Endothelial cell (in vitro differentiated cells): ENCODE measurements at regions not wholly inside any gene's neighbourhood (a gene's known extent, or its start where the extent isn't known, plus 50 kb on each side); places are given as distances from the start of the nearest gene placed in this dataset.

Experiments
- DNase-seq: peaks from one replicate; pipeline ENCODE4 v3.0.0; 2021; ENCODE audit warnings: low spot score
- H3K27ac Mint-ChIP-seq: one replicate; pipeline ENCODE4 v1.8.0; 2021; ENCODE audit warnings: mixed read lengths, inconsistent platforms; ENCODE audit not compliant: unreplicated experiment
- H3K27me3 Mint-ChIP-seq: one replicate; pipeline ENCODE4 v1.8.0; 2021; ENCODE audit warnings: mild to moderate bottlenecking, moderate library complexity, mixed read lengths, inconsistent platforms; ENCODE audit not compliant: unreplicated experiment
- H3K36me3 Mint-ChIP-seq: one replicate; pipeline ENCODE4 v1.8.0; 2021; ENCODE audit warnings: mild to moderate bottlenecking, low read depth, mixed read lengths, inconsistent platforms; ENCODE audit not compliant: unreplicated experiment
- H3K4me1 Mint-ChIP-seq: one replicate; pipeline ENCODE4 v1.8.0; 2021; ENCODE audit warnings: mild to moderate bottlenecking, mixed read lengths, inconsistent platforms; ENCODE audit not compliant: unreplicated experiment
- H3K4me3 Mint-ChIP-seq: one replicate; pipeline ENCODE4 v1.8.0; 2021; ENCODE audit warnings: mild to moderate bottlenecking, mixed read lengths, inconsistent platforms; ENCODE audit not compliant: unreplicated experiment
- H3K9me3 Mint-ChIP-seq: one replicate; pipeline ENCODE4 v1.8.0; 2021; ENCODE audit warnings: mixed read lengths, inconsistent platforms; ENCODE audit not compliant: unreplicated experiment
- TF ChIP-seq, protein P1 (sequence below): fragments of 200-600 bp; sonication (generic); IDR thresholded peaks from one replicate; pipeline ENCODE4 v1.5.0; 2021; ENCODE audit warnings: antibody characterized with exemption; ENCODE audit not compliant: unreplicated experiment

DNA sequence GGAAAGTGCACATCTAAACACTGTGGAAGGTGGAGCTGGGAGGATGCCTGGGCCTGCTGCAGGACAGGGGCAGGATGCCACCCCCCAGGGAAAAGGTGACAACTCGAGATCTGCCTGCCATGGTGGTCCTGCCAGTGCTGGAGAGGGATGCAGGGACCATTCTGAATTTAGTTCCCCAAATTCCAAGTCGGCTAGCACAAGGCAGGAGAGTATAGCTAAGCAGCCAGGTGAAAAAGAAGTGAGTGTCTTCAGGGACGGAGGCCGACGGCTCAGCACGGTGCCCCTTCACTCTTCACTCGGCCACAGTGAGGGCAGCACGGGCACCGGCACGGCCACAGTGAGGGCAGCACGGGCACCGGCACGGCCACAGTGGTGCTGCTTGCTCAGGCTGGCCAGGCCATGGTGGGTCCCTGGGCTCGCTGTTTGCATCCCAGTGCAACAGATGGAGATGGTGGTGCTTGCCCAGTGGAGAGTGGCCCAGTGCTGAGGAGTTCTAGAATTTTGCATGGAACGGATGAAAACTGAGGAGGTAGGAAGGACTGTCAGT lies 161.3 kb upstream of the SHH start:
- DNase-seq, result no peak
- no peaks in the 10 kb centered on the region for H3K9me3 Mint-ChIP-seq

DNA sequence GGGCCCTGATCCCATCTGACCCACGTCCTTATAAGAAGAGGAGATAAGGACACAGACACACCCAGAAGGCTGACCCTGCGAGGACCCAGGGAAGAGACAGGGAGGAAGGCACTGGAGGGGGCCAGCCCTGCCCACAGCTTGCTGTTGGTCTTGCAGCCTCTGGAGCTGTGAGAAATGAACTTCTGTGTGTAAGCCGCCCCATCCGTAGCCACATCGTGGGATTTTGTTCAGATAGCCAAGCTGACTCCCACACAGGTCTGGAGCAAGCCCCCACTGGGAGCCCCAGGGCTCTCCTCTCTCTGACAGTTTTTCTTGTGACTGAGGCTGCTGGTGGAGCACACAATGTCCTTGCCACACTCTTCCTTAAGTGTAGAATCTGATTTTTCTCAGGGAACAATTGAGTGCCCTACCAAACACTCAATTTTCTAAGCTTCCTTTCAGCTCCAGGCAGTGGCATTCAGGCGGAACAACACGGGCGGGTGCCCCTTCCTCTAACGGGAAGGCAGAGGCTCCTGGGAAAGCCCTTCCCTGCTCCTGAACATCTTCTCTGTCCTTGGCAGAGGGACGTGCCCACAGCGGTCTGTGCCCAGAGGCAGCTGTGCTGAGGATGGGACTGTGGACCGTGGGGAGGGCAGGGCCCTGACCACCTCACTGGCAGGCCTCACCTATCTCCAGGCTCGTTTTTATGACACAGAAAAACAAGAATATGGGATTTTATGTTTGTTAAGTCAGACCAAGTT lies 160.6 kb upstream of the SHH start:
- H3K4me3 Mint-ChIP-seq, result no peak overlapping the region
- TF ChIP-seq, protein P1, sequence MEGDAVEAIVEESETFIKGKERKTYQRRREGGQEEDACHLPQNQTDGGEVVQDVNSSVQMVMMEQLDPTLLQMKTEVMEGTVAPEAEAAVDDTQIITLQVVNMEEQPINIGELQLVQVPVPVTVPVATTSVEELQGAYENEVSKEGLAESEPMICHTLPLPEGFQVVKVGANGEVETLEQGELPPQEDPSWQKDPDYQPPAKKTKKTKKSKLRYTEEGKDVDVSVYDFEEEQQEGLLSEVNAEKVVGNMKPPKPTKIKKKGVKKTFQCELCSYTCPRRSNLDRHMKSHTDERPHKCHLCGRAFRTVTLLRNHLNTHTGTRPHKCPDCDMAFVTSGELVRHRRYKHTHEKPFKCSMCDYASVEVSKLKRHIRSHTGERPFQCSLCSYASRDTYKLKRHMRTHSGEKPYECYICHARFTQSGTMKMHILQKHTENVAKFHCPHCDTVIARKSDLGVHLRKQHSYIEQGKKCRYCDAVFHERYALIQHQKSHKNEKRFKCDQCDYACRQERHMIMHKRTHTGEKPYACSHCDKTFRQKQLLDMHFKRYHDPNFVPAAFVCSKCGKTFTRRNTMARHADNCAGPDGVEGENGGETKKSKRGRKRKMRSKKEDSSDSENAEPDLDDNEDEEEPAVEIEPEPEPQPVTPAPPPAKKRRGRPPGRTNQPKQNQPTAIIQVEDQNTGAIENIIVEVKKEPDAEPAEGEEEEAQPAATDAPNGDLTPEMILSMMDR, result no peak
- no peak for DNase-seq
- peaks cover 6% of the 10 kb centered on the region for H3K27me3 Mint-ChIP-seq
- peaks cover 13% of the 10 kb centered on the region for H3K4me1 Mint-ChIP-seq
- H3K27ac Mint-ChIP-seq, result no peak overlapping the region
- no peaks in the 10 kb centered on the region for H3K9me3 Mint-ChIP-seq
- H3K36me3 Mint-ChIP-seq, result no peaks in the 10 kb centered on the region

More for the DNA sequence above, 161.3 kb upstream of the SHH start:
- Mint-ChIP-seq H3K27me3 (peaks cover 6% of the 10 kb centered on the region), H3K4me1 (peaks cover 13% of the 10 kb centered on the region), H3K4me3 (no peak overlapping the region), H3K27ac (no peak overlapping the region), H3K36me3 (no peaks in the 10 kb centered on the region)
- TF ChIP-seq, protein P1, result no peak

DNA sequence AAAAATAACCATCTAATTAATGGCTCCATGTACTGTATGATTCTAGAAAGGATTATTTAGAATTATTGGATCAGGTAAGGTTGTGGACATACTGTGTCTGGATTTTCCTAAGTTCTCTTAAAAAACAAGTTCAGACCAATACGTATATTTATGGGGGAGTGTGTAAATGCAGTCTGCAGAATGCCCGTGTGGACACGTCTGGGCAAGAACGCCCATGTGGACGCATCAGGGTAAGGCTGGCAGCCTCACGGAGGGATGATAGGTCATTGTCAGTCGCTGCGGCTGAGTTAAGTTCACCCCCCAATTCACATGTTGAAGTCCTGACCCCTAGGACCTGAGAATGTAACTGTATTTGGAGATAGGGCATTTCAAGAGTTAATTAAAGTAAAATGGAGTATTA lies 160.0 kb upstream of the SHH start:
- Mint-ChIP-seq H3K27ac (peak overlapping the region; percentile 74), H3K36me3 (no peaks in the 10 kb centered on the region), H3K27me3 (peaks cover 6% of the 10 kb centered on the region), H3K4me1 (peaks cover 13% of the 10 kb centered on the region), H3K9me3 (no peaks in the 10 kb centered on the region), H3K4me3 (no peak overlapping the region)
- TF ChIP-seq, protein P1, result no peak
- DNase-seq, result no peak

DNA sequence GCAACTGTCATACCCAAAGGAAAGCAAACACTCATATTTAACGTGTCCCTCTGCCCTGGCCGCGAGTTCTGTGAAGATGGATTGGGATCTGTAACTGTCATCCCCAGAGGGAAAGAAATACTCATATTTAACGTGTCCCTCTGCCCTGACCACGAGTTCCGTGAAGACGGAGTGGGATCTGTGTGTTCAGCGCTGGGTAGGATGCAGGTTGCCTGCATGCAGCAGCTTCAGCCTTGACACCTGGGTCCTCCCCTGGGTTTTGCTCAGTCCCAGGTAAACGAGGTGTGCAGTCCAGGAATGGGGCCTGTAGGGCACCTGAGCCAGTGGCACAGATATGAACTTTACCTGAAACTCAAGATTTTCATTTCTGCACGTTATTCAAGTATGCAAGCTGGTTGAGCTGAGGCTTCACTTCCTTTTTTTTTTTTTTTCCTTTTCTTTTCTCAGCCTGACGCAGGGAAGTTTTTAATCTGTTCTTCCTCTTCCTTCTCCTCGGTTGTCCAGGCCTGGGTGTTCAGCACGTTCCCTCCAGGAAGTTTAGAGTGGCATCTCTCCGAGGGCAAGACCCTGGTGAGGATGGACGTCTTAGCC lies 159.0 kb upstream of the SHH start:
- H3K27ac Mint-ChIP-seq, result no peak overlapping the region
- peaks cover 6% of the 10 kb centered on the region for H3K27me3 Mint-ChIP-seq
- TF ChIP-seq, protein P1, result no peak
- H3K36me3 Mint-ChIP-seq, result no peaks in the 10 kb centered on the region
- H3K4me1 Mint-ChIP-seq, result peaks cover 13% of the 10 kb centered on the region
- H3K9me3 Mint-ChIP-seq, result no peaks in the 10 kb centered on the region
- H3K4me3 Mint-ChIP-seq, result no peak overlapping the region
- DNase-seq, result no peak
